ENCODE measurements at regions not wholly inside any gene's neighbourhood (a gene's known extent, or its start where the extent isn't known, plus 50 kb on each side); places are given as distances from the start of the nearest gene placed in this dataset.
"Not testable (repeated sequence)": the region's sequence is repeated elsewhere in the genome, so short reads cannot be mapped to it uniquely, and the experiment has no call there.

GRCh38 chr6:11469684-11470083, 67.9 kb upstream of the TMEM170B start (continued):
- TF ChIP-seq, protein P1, sequence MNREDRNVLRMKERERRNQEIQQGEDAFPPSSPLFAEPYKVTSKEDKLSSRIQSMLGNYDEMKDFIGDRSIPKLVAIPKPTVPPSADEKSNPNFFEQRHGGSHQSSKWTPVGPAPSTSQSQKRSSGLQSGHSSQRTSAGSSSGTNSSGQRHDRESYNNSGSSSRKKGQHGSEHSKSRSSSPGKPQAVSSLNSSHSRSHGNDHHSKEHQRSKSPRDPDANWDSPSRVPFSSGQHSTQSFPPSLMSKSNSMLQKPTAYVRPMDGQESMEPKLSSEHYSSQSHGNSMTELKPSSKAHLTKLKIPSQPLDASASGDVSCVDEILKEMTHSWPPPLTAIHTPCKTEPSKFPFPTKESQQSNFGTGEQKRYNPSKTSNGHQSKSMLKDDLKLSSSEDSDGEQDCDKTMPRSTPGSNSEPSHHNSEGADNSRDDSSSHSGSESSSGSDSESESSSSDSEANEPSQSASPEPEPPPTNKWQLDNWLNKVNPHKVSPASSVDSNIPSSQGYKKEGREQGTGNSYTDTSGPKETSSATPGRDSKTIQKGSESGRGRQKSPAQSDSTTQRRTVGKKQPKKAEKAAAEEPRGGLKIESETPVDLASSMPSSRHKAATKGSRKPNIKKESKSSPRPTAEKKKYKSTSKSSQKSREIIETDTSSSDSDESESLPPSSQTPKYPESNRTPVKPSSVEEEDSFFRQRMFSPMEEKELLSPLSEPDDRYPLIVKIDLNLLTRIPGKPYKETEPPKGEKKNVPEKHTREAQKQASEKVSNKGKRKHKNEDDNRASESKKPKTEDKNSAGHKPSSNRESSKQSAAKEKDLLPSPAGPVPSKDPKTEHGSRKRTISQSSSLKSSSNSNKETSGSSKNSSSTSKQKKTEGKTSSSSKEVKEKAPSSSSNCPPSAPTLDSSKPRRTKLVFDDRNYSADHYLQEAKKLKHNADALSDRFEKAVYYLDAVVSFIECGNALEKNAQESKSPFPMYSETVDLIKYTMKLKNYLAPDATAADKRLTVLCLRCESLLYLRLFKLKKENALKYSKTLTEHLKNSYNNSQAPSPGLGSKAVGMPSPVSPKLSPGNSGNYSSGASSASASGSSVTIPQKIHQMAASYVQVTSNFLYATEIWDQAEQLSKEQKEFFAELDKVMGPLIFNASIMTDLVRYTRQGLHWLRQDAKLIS (CRISPR knock-in tag; IDR thresholded peaks at IDR 0.05; ENCODE audit: borderline replicate concordance) = no peak
- TF ChIP-seq NFYB (CRISPR knock-in tag; conservative IDR thresholded peaks at IDR 0.05; ENCODE audit: low read depth) (no peak), SMAD3 (CRISPR knock-in tag; IDR thresholded peaks at IDR 0.05; ENCODE audit: borderline replicate concordance) (no peak), GRHL2 (CRISPR knock-in tag; IDR thresholded peaks at IDR 0.05; ENCODE audit: insufficient replicate concordance, severe bottlenecking) (no peak), NR3C1 (CRISPR knock-in tag; conservative IDR thresholded peaks at IDR 0.05; ENCODE audit: low read depth) (no peak)

DNA sequence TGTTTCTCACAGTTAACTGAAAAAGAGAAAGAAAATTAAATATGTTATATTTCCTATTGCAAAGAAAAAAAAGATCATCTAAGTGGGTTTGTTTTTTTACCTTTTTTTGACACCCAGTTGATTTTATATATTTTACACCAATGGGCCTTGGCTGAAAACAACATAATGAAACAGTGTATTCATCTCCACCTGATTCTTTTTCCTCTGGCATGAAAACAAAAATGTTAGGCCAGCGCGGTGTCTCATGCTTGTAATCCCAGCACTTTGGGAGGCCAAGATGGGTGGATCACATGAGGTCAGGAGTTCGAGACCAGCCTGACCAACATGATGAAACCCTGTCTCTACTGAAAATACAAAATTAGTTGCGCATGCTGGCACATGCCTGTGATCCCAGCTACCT, 69.3 kb upstream of the TMEM170B start:
- H3K27ac Mint-ChIP-seq; DNase-seq (ENCODE audit: low spot score); H3K4me1 Mint-ChIP-seq; H3K27me3 Mint-ChIP-seq (ENCODE audit: low read depth); H3K4me3 Mint-ChIP-seq; CTCF ChIA-PET; H3K9me3 Mint-ChIP-seq; POLR2A ChIA-PET; ATAC-seq; H3K36me3 Mint-ChIP-seq: not testable (repeated sequence)

- CTCF ChIA-PET = no interaction called here
- Mint-ChIP-seq H3K4me3 (no peak overlapping the region), H3K27me3 (ENCODE audit: low read depth) (no peaks in the 10 kb centered on the region), H3K27ac (no peak overlapping the region), H3K36me3 (no peaks in the 10 kb centered on the region), H3K4me1 (no peaks in the 10 kb centered on the region), H3K9me3 (0 out of 2 replicates have a peak, but pooled peaks cover 3% of the 10 kb centered on the region)
- DNase-seq (ENCODE audit: low spot score) (no peak), ATAC-seq (no peak)
- no peak for TF ChIP-seq TCF7 (CRISPR knock-in tag; IDR thresholded peaks at IDR 0.05; ENCODE audit: low read depth)
- POLR2A ChIA-PET = no interaction called here
These were observed 70.2 kb upstream of the TMEM170B start for GRCh38 chr6:11467364-11467763.

GRCh38 chr6:11463398-11463780, 74.2 kb upstream of the TMEM170B start:
- Mint-ChIP-seq H3K4me1 (0 out of 2 replicates have a peak, but pooled peaks cover 3% of the 10 kb centered on the region), H3K27ac (no peak overlapping the region), H3K9me3 (0 out of 2 replicates have a peak, but pooled peaks cover 3% of the 10 kb centered on the region), H3K4me3 (no peak overlapping the region), H3K36me3 (no peaks in the 10 kb centered on the region), H3K27me3 (ENCODE audit: low read depth) (no peaks in the 10 kb centered on the region)
- ChIA-PET CTCF (no interaction called here), POLR2A (no interaction called here)
- no peak for ATAC-seq
- DNase-seq (ENCODE audit: low spot score) = no peak
- TF ChIP-seq TP53 (CRISPR knock-in tag; IDR thresholded peaks at IDR 0.05) (no peak), E2F4 (CRISPR knock-in tag; IDR thresholded peaks at IDR 0.05; ENCODE audit: borderline replicate concordance, low read depth) (no peak), ATF1 (CRISPR knock-in tag; IDR thresholded peaks at IDR 0.05) (no peak), CDX4 (CRISPR knock-in tag; IDR thresholded peaks at IDR 0.05; ENCODE audit: borderline replicate concordance) (no peak), ZNF512 (CRISPR knock-in tag; IDR thresholded peaks at IDR 0.05; ENCODE audit: borderline replicate concordance) (no peak), RELA (CRISPR knock-in tag; IDR thresholded peaks at IDR 0.05; ENCODE audit: borderline replicate concordance) (no peak), IRF2 (CRISPR knock-in tag; IDR thresholded peaks at IDR 0.05; ENCODE audit: borderline replicate concordance, low read depth) (no peak), FOXJ3 (CRISPR knock-in tag; IDR thresholded peaks at IDR 0.05; ENCODE audit: borderline replicate concordance) (no peak), GTF2I (CRISPR knock-in tag; conservative IDR thresholded peaks at IDR 0.05) (no peak), NFATC4 (CRISPR knock-in tag; IDR thresholded peaks at IDR 0.05) (no peak), ELF4 (CRISPR knock-in tag; IDR thresholded peaks at IDR 0.05; ENCODE audit: low read depth) (no peak), ZNF138 (CRISPR knock-in tag; conservative IDR thresholded peaks at IDR 0.05) (no peak)
- TF ChIP-seq, protein P2, sequence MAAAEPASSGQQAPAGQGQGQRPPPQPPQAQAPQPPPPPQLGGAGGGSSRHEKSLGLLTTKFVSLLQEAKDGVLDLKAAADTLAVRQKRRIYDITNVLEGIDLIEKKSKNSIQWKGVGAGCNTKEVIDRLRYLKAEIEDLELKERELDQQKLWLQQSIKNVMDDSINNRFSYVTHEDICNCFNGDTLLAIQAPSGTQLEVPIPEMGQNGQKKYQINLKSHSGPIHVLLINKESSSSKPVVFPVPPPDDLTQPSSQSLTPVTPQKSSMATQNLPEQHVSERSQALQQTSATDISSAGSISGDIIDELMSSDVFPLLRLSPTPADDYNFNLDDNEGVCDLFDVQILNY (CRISPR knock-in tag; IDR thresholded peaks at IDR 0.05) = no peak
- TF ChIP-seq, protein P3, sequence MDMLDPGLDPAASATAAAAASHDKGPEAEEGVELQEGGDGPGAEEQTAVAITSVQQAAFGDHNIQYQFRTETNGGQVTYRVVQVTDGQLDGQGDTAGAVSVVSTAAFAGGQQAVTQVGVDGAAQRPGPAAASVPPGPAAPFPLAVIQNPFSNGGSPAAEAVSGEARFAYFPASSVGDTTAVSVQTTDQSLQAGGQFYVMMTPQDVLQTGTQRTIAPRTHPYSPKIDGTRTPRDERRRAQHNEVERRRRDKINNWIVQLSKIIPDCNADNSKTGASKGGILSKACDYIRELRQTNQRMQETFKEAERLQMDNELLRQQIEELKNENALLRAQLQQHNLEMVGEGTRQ (CRISPR knock-in tag; IDR thresholded peaks at IDR 0.05) = no peak
- TF ChIP-seq, protein P4, sequence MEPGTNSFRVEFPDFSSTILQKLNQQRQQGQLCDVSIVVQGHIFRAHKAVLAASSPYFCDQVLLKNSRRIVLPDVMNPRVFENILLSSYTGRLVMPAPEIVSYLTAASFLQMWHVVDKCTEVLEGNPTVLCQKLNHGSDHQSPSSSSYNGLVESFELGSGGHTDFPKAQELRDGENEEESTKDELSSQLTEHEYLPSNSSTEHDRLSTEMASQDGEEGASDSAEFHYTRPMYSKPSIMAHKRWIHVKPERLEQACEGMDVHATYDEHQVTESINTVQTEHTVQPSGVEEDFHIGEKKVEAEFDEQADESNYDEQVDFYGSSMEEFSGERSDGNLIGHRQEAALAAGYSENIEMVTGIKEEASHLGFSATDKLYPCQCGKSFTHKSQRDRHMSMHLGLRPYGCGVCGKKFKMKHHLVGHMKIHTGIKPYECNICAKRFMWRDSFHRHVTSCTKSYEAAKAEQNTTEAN (CRISPR knock-in tag; IDR thresholded peaks at IDR 0.05) = no peak

Measured in WTC11 (cell line).